Ishikawa (cell line): ENCODE measurements at regions not wholly inside any gene's neighbourhood (a gene's known extent, or its start where the extent isn't known, plus 50 kb on each side); places are given as distances from the start of the nearest gene placed in this dataset.

Source experiments
- CEBPB ChIP-seq: IDR thresholded peaks from 2 replicates; pipeline ENCODE4 v1.6.1; 2012
- CREB1 ChIP-seq: IDR thresholded peaks from 2 replicates; pipeline ENCODE4 v1.6.1; 2012; ENCODE audit warnings: low read depth
- EGR1 ChIP-seq: IDR thresholded peaks from 2 replicates; pipeline ENCODE4 v1.6.1; 2012
- EP300 ChIP-seq: IDR thresholded peaks from 2 replicates; pipeline ENCODE4 v1.6.1; 2012; ENCODE audit warnings: borderline replicate concordance
- FOXM1 ChIP-seq: IDR thresholded peaks from 2 replicates; pipeline ENCODE4 v1.6.1; 2012; ENCODE audit warnings: low read depth, borderline replicate concordance
- MAX ChIP-seq: IDR thresholded peaks from 2 replicates; pipeline ENCODE4 v1.6.1; 2012
- NFIC ChIP-seq: IDR thresholded peaks from 2 replicates; pipeline ENCODE4 v1.6.1; 2012
- RAD21 ChIP-seq: IDR thresholded peaks from 2 replicates; pipeline ENCODE4 v1.6.1; 2012; ENCODE audit warnings: low read depth
- REST ChIP-seq: IDR thresholded peaks from 2 replicates; pipeline ENCODE4 v1.6.1; 2012; ENCODE audit warnings: low read depth, mild to moderate bottlenecking
- TAF1 ChIP-seq: IDR thresholded peaks from 2 replicates; pipeline ENCODE4 v1.6.1; 2012; ENCODE audit warnings: low read depth, mild to moderate bottlenecking
- TCF12 ChIP-seq: IDR thresholded peaks from 2 replicates; pipeline ENCODE4 v1.6.1; 2012; ENCODE audit warnings: low read depth
- TEAD4 ChIP-seq: IDR thresholded peaks from 2 replicates; pipeline ENCODE4 v1.6.1; 2012
- USF1 ChIP-seq: IDR thresholded peaks from 2 replicates; pipeline ENCODE4 v1.6.1; 2012
- YY1 ChIP-seq: IDR thresholded peaks from 2 replicates; pipeline ENCODE4 v1.6.1; 2012; ENCODE audit warnings: low read depth
- ZBTB7A ChIP-seq: IDR thresholded peaks from 2 replicates; pipeline ENCODE4 v1.6.1; 2012; ENCODE audit warnings: low read depth

- TF ChIP-seq RAD21: no peak
- no peak for TF ChIP-seq TEAD4
- TF ChIP-seq REST: no peak
- no peak for TF ChIP-seq FOXM1
- TF ChIP-seq MAX: no peak
- no peak for TF ChIP-seq EP300
- no peak for TF ChIP-seq ZBTB7A
- TF ChIP-seq TCF12: no peak
- no peak for TF ChIP-seq CREB1
- TF ChIP-seq NFIC: no peak
- TF ChIP-seq YY1: no peak
These were observed 268.3 kb downstream of the RFC3 start for GRCh38 chr13:34086281-34086680.

- no peak for TF ChIP-seq REST
- no peak for TF ChIP-seq MAX
- no peak for TF ChIP-seq NFIC
- no peak for TF ChIP-seq RAD21
- TF ChIP-seq TCF12: no peak
- no peak for TF ChIP-seq TAF1
- TF ChIP-seq EGR1: no peak
- no peak for TF ChIP-seq TEAD4
- TF ChIP-seq ZBTB7A: no peak
- TF ChIP-seq EP300: no peak
- no peak for TF ChIP-seq FOXM1
- no peak for TF ChIP-seq USF1
These were observed 269.8 kb downstream of the RFC3 start for GRCh38 chr13:34087791-34088190.

- no peak for TF ChIP-seq YY1
- TF ChIP-seq ZBTB7A: no peak
- no peak for TF ChIP-seq FOXM1
- TF ChIP-seq RAD21: no peak
- TF ChIP-seq USF1: no peak
- TF ChIP-seq TCF12: no peak
- TF ChIP-seq TEAD4: no peak
- TF ChIP-seq EGR1: no peak
- no peak for TF ChIP-seq TAF1
- TF ChIP-seq MAX: no peak
- TF ChIP-seq CEBPB: no peak
- TF ChIP-seq EP300: no peak
- no peak for TF ChIP-seq CREB1
- no peak for TF ChIP-seq REST
These were observed 285.9 kb downstream of the RFC3 start for GRCh38 chr13:34103854-34104253.

GRCh38 chr13:34104853-34105252, 286.9 kb downstream of the RFC3 start:
- TF ChIP-seq FOXM1 (no peak), USF1 (no peak), TEAD4 (no peak), EGR1 (no peak), CREB1 (no peak), TAF1 (no peak), YY1 (no peak), REST (no peak), NFIC (no peak), ZBTB7A (no peak), RAD21 (no peak)
